ENCODE measurements at regions not wholly inside any gene's neighbourhood (a gene's known extent, or its start where the extent isn't known, plus 50 kb on each side); places are given as distances from the start of the nearest gene placed in this dataset.

GRCh38 chr6:81984599-81984998, 232.1 kb upstream of the TENT5A start:
- no peak for TF ChIP-seq CTCF (IDR thresholded peaks at IDR 0.05)
- TF ChIP-seq EP300 (IDR thresholded peaks at IDR 0.05), result no peak
- TF ChIP-seq POLR2A (IDR thresholded peaks at IDR 0.05; ENCODE audit: low read depth), result no peak
- TF ChIP-seq POLR2AphosphoS5 (IDR thresholded peaks at IDR 0.05), result no peak
